Spinal cord (tissue), 10 donors: ENCODE measurements at regions not wholly inside any gene's neighbourhood (a gene's known extent, or its start where the extent isn't known, plus 50 kb on each side); places are given as distances from the start of the nearest gene placed in this dataset. TPM values are rescaled to one million over a fixed set of nuclear protein-coding genes. Genes with fewer than 3 reads are reported as not detected.
A peak's percentile ranks its signal among the peaks of the same experiment; 100 is the strongest.

Experiments
- DNase-seq, 6 donors: peaks; one replicate each; pipeline versions ENCODE4 v3.0.0 to v3.0.0-alpha.2; 2013 to 2015; ENCODE audit warnings: low spot score in 6 of 6, low read depth in 4 of 6
- H3K27ac ChIP-seq: one replicate; pipeline ENCODE4 v1.5.1; 2013; ENCODE audit warnings: low read depth, low read length, control low read depth
- H3K27me3 ChIP-seq: one replicate; pipeline ENCODE4 v1.6.1; 2013; ENCODE audit warnings: low read length; ENCODE audit not compliant: control insufficient read depth, insufficient read depth
- H3K36me3 ChIP-seq: one replicate; pipeline ENCODE4 v1.6.1; 2013; ENCODE audit warnings: low read length; ENCODE audit not compliant: control insufficient read depth, insufficient read depth
- H3K4me1 ChIP-seq: one replicate; pipeline ENCODE4 v1.6.1; 2013; ENCODE audit warnings: low read length; ENCODE audit not compliant: control insufficient read depth, insufficient read depth
- H3K4me3 ChIP-seq: one replicate; pipeline ENCODE4 v1.5.1; 2013; ENCODE audit warnings: low read depth, low read length, control low read depth
- H3K9me3 ChIP-seq: one replicate; pipeline ENCODE4 v1.6.1; 2013; ENCODE audit warnings: low read length; ENCODE audit not compliant: control insufficient read depth, insufficient read depth
- WGBS: methylation state at CpG from one replicate; pipeline ENCODE4 v1.1.5; 2013; ENCODE audit warnings: missing lambda C conversion rate; ENCODE audit not compliant: insufficient coverage; 5-methylcytosine and 5-hydroxymethylcytosine counted together
- small RNA-seq: library from RNA; depleted of rRNA; stranded (forward); fragments of <200 nt; gene quantifications from one replicate; pipeline ENCODE3, GENCODE V24; 2014; ENCODE audit warnings: low replicate concordance
- donor health status: healthy.

GRCh38 chr13:60347174-60347573 is 49.8 kb upstream of the TDRD3 start:
- Histone ChIP-seq H3K27me3 (no peaks in the 10 kb centered on the region), H3K4me3 (no peak overlapping the region), H3K27ac (no peak overlapping the region), H3K36me3 (no peaks in the 10 kb centered on the region), H3K9me3 (no peaks in the 10 kb centered on the region), H3K4me1 (no peaks in the 10 kb centered on the region)
- no CpG with 5 or more reads among the region's 3 CpGs for WGBS
- peak in 1 of 6 donors; percentile 13 for DNase-seq

Small RNA genes lying in the stretch of these regions (small RNA-seq; reads per million reads assigned to genes)
- not detected for gene AL359920.1
